Skeletal muscle cell (primary cell): ENCODE measurements at regions not wholly inside any gene's neighbourhood (a gene's known extent, or its start where the extent isn't known, plus 50 kb on each side); places are given as distances from the start of the nearest gene placed in this dataset.
"Not testable (repeated sequence)": the region's sequence is repeated elsewhere in the genome, so short reads cannot be mapped to it uniquely, and the experiment has no call there.

ENCODE experiments used
- DNase-seq: peaks from one replicate; pipeline ENCODE4 v3.0.0-alpha.2; 2010; ENCODE audit warnings: low read depth
- H3K4me3 ChIP-seq: 2 replicates; pipeline ENCODE4 v1.5.1; 2011; ENCODE audit warnings: low read depth, mild to moderate bottlenecking, control low read depth, low read length, moderate library complexity

DNA sequence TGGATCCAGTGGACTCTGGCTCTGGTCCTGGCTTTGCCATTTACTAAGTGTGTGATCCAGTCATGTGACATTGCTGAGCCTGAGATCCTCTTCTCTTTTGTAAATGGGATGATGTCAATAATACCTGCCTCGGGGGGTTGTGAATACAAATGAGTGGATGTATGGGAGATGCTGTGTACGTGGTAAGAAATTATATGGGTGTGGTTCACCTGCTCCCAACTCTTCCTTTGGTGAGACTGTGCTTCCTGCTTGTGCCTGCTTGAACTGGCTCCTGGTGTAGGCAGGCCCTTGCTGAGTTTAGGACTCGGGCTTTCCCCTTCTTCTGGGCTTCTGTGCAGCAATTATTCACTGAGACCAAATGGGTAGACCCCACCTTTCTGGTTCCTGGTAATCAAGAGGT lies 189.5 kb upstream of the FRMD6 start:
- no peak for DNase-seq

DNA sequence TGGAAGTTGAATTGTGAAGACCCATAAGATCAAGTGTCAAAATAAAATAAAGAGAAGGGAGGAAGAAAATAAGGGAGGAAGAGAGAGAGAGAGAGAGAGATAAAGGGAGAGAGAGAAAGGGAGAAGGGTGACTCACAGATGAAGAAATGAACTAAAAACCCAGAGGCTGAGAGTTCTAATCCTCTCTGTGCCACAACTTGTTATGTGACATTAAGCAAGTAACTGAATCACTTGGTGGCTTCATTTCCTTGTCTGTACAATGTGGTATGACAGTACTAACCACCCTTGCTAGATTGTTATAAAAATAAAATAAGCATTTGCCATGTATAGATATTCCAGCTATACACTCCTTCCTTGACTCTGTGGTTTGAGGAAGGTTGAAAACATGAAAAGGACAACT lies 189.0 kb upstream of the FRMD6 start:
- no peak for DNase-seq

More for the DNA sequence above, 189.5 kb upstream of the FRMD6 start:
- no peak overlapping the region for H3K4me3 ChIP-seq

GRCh38 chr14:51463461-51463860 lies 188.2 kb upstream of the FRMD6 start:
- DNase-seq: no peak
- no peak overlapping the region for H3K4me3 ChIP-seq

More for the DNA sequence above, 189.0 kb upstream of the FRMD6 start:
- no peak overlapping the region for H3K4me3 ChIP-seq

GRCh38 chr14:51464411-51464810 lies 187.3 kb upstream of the FRMD6 start:
- H3K4me3 ChIP-seq: no peak overlapping the region
- no peak for DNase-seq

GRCh38 chr14:51465486-51465885 lies 186.2 kb upstream of the FRMD6 start:
- H3K4me3 ChIP-seq: no peak overlapping the region
- DNase-seq: no peak

GRCh38 chr14:51467392-51467791 lies 184.3 kb upstream of the FRMD6 start:
- not testable (repeated sequence) for DNase-seq, H3K4me3 ChIP-seq

DNA sequence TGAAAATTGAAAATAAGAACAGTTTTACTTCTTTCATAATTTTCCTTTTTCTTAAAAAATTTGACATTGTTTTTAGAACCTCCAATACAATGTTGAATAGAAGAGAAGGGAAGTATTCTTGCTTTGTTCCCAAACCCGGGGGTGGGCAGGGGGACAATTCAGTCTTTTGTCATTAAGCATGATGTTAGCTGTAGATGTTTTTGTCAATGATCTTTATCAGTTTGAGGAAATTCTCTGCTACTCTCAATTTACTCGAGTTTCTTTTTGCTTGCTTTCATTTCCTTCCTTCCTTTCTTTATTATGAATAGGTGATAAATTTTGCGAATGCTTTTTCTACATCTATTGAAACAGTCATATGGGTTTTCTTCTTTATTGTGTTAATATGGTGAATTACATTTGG lies 183.2 kb upstream of the FRMD6 start:
- H3K4me3 ChIP-seq: no peak overlapping the region
- DNase-seq: no peak

DNA sequence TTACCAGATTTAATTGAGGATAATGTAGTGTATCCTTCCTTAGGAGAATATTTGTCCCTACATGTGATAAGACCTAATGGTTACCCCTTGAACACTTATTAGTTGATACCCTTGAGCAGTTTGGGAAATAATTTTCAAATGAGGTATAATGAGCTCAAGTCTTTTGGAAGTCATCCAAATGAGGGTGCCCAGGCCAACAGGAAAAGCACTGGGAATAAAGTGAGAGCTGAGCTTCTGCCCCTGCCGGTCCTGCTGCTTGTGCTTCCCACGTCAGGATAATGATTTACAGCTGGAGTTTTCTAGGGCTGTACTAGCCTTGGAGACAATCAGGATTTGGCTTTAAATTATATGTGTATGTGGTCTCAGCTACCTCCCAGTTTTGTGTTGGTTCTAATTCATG lies 178.8 kb upstream of the FRMD6 start:
- no peak overlapping the region for H3K4me3 ChIP-seq
- DNase-seq: no peak

DNA sequence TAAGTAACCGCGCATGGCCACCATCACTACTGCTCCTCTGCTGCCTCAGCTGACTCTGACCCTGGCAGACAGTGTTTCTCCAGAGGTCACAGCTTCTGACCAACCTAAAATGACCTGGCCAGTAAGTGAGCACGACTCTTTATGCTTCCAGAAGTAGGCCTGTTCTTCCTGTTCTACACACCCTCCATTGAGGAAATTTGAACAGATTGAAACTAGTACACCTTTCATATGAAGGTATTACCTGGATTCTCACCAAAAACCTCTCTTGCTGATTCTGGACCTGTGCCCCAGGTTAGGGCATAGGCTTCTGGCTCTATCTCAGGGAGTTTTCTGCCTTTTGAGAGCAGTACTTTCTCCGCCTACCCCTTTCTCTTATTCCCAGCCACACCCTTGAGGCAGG lies 178.4 kb upstream of the FRMD6 start:
- H3K4me3 ChIP-seq: no peak overlapping the region
- DNase-seq: no peak

DNA sequence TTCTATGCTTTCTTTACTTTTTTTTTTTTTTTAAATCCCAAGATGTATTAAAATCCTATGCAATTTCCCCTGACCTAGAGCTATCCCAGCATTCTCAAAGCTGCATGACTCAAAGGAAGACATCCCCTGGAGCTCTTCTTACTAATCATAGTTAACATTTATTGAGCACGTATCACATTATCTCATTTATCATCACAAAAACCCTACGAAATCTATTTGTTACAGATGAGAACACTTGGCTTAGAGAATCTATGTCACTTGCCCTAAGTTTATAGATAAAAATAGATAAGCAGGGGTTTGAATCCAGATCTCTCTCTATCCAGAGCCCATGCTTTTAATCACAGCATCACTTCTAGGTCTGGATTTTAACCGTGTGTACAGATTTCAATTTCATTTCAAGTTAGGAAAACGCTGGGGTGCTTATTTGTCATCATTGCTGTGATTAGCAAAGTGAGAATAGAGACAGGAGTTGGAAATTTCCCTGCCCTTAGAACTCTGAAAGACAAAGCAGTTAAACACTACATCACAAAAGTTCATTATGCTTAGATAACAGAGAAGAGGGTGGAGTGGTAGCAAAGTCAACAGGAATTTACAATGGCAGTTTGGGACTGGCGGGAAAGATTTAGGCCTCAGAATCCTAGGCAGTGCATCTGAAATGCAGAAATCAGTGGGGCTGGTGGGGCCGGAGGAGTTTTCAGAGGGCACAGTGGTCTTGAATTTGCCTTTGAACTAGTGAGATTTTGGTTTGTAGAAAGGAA lies 177.7 kb upstream of the FRMD6 start:
- DNase-seq: peak; percentile 42
- H3K4me3 ChIP-seq: no peak overlapping the region

DNA sequence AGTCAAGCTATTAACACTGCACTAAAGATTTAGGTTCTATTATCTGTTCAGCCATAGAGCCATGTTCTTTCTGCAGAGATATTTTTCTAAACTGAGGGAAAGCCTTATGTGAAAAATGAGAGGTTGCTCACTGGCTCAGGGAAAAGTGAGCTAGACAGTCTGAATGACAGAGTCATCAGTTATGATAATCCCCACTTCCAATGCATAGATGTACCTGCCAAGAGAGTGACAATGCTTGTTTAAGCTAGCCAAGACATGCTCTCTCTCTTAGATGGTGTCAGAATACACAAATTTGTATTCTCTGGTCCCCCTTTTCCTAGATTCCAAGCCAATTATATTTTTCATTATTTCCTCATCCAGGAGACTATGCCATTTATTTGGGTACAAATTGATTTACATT lies 176.9 kb upstream of the FRMD6 start:
- DNase-seq: no peak
- no peak overlapping the region for H3K4me3 ChIP-seq

GRCh38 chr14:51478175-51478621 lies 173.5 kb upstream of the FRMD6 start:
- H3K4me3 ChIP-seq: no peak overlapping the region
- no peak for DNase-seq

- no peak overlapping the region for H3K4me3 ChIP-seq
- DNase-seq: peak; percentile 61
Measured at GRCh38 chr14:51479584-51480325, 172.0 kb upstream of the FRMD6 start.

- no peak overlapping the region for H3K4me3 ChIP-seq
- DNase-seq: no peak
Measured at GRCh38 chr14:51481643-51482042, 170.1 kb upstream of the FRMD6 start.

DNA sequence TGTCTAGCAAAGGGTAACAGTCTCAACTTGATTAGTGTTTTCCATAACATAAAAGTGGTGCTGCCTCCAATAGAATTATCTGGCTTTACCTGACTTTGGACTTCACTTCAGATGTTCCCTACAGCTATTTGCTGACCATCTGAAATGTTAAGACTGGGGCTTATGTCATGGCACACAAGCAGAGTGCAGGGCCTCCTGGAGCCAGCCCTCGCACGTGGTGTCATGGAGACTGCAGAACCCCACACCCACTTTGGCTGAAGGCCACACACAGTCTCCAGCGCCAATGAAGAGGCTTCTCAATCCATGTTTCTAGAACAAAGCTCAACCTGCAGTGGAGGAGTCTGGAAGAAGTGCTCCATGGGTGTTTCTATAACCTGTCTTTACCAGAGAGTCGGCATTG lies 169.6 kb upstream of the FRMD6 start:
- H3K4me3 ChIP-seq: no peak overlapping the region
- no peak for DNase-seq

GRCh38 chr14:51484485-51484884 lies 167.2 kb upstream of the FRMD6 start:
- DNase-seq: no peak
- no peak overlapping the region for H3K4me3 ChIP-seq

GRCh38 chr14:51485733-51486132 lies 166.0 kb upstream of the FRMD6 start:
- H3K4me3 ChIP-seq: no peak overlapping the region
- DNase-seq: no peak

DNA sequence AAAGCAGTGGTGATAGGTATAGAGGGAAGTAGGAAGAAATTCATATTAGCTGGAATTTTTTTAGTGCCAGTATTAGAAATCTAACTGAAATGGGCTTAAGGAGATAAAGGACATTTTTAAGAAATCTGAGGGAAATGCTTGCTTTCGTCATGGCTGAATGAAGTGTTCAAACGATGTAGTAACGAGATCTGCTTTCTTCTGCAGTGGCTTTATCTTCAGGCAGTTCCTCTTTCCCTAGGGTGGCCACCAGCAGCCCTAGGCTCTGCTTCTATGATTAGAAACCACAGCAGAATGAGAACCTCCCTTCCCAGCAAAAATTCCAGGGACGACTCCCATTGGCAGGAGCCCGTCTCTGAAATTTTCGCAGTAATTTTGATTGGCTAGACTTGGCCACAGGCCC lies 163.9 kb upstream of the FRMD6 start:
- DNase-seq: no peak

DNA sequence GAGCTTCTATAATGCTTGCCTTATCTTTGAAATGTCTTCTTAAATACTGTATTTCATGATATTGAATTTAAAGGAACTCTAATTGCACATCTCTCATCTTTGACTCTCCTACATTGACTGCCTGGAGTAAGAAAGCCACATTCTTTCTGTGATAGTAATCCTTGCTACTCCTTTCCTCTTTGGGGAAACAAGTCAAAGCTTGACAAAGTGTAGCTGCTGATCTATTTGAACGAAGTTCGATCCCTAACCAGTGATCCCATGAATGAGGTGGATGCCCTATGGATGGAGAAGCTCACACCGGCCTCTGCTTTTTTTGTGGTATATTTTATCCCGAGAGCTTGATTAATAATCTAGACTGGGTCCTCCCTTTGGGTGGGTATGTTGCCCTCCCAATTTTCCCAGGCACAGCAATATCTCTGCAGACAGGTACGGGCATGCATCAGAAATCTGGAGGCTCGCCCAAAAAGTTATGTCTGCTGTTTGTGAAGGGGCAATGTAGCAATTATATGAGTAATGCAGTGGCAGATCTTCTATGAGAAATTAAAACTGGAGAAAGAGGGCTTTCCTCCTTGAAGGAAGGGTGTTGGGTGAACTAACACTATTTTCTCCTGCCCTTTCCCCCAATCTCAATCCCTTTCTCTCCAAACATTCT lies 163.0 kb upstream of the FRMD6 start:
- DNase-seq: no peak
- no peak overlapping the region for H3K4me3 ChIP-seq

More for the DNA sequence above, 163.9 kb upstream of the FRMD6 start:
- no peak overlapping the region for H3K4me3 ChIP-seq

DNA sequence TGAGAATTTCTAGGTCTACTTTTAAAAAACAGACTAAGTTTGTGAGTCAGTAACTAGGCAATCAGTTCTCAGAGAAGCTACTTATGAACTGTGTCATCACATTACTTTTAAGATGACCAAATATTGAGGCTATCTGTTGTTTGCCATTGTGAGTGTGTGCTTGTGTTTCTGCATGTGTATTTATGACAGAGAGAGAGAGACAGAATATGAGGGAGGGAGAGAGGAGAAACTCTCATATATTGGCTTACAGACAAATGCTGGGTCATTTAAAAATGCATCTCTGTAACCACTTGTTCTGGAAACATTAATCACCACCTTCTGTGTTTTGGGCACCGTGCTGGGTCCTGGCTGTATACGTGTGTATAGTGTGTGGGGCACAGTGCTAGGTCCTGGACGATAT lies 161.5 kb upstream of the FRMD6 start:
- no peak overlapping the region for H3K4me3 ChIP-seq
- DNase-seq: no peak
